ENCODE measurements at regions not wholly inside any gene's neighbourhood (a gene's known extent, or its start where the extent isn't known, plus 50 kb on each side); places are given as distances from the start of the nearest gene placed in this dataset.

- Histone ChIP-seq H3K4me3 (ENCODE audit: low read length) (no peak overlapping the region), H3K36me3 (ENCODE audit: control insufficient read depth, insufficient read depth, low read length) (no peaks in the 10 kb centered on the region), H3K27ac (ENCODE audit: low read length) (no peak overlapping the region), H3K27me3 (ENCODE audit: control insufficient read depth, insufficient read depth, low read length) (no peaks in the 10 kb centered on the region), H3K9me3 (replicated peaks; ENCODE audit: control insufficient read depth, low read depth, low read length) (no peaks in the 10 kb centered on the region), H3K4me1 (ENCODE audit: control insufficient read depth, insufficient read depth, low read length) (no peaks in the 10 kb centered on the region)
- no peak for DNase-seq
- WGBS (ENCODE audit: insufficient coverage) = no CpG with 5 or more reads among the region's 1 CpG
These were observed 115.2 kb upstream of the TMCO5A start for GRCh38 chr15:37819191-37819590.

DNA sequence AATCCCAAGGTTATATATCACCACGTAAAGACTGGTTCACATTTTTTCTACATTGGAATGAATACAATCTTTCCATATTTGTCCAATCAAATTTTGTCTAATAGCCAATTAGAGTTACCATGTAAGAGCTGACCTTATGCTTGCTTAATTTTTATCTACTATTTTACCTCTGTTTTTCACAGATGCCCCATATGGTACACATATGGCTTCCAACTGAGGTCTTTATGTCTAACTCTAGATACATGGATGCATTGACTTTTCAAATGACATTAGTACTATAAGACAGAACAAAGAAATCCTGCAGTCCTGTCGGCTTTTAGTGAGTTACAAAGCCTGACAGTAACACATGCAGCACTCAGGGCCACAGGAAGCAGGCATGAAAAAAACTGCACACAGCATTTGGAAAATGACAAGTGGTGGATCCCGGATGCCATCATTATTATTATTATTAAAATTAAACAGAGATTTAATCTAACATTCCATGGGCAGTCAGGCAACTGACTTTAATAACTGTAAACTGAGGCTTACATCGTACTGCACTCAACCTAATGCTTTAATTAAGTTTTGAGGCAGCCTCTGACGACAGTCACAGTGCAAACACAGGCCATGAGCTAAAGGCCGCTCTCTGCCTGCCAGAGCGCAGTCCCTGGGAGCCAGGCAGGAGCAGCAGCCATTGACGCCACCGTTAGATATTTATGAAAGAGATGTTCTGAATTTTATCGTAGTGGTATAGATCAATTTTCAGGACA, 113.9 kb upstream of the TMCO5A start:
- Histone ChIP-seq H3K27me3 (ENCODE audit: control insufficient read depth, insufficient read depth, low read length) (no peaks in the 10 kb centered on the region), H3K9me3 (replicated peaks; ENCODE audit: control insufficient read depth, low read depth, low read length) (no peaks in the 10 kb centered on the region), H3K27ac (ENCODE audit: low read length) (no peak overlapping the region), H3K36me3 (ENCODE audit: control insufficient read depth, insufficient read depth, low read length) (no peaks in the 10 kb centered on the region), H3K4me3 (ENCODE audit: low read length) (no peak overlapping the region), H3K4me1 (ENCODE audit: control insufficient read depth, insufficient read depth, low read length) (no peaks in the 10 kb centered on the region)
- DNase-seq = no peak
- WGBS (ENCODE audit: insufficient coverage) = 81% methylated on average over 6 of the region's 10 CpGs

DNA sequence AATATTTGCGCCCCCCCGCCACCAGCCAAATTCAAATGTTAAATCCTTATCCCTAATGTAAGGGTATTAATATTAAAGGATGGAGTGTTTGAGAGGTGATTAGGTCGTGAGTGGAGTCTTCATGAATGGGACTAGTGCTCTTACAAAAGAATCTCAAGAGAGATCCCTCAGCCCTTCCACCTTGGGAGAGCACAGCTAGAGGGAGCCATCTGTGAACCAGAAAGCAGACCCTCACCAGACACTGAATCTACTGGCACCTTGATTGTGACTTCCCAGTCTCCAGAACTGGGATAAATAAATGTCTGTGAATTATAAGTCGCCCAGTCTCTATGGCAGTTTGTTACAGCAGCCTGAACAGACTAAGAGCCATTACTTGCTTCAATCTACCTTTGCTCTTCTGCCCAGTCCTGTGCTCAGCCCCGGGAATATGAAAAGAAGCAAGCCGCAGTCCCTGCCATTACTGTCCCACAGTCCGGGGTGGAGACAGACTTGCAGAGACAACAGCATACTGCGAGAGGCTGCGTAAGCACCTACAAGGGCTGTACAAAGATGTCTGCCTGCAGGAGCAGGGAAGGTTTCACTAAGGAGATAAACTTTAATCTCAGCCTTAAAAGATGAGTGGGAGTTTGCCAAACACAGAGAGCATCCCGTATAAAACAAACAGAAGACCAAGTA, 110.7 kb upstream of the TMCO5A start:
- Histone ChIP-seq H3K27me3 (ENCODE audit: control insufficient read depth, insufficient read depth, low read length) (no peaks in the 10 kb centered on the region), H3K27ac (ENCODE audit: low read length) (no peak overlapping the region), H3K36me3 (ENCODE audit: control insufficient read depth, insufficient read depth, low read length) (no peaks in the 10 kb centered on the region), H3K4me1 (ENCODE audit: control insufficient read depth, insufficient read depth, low read length) (no peaks in the 10 kb centered on the region), H3K9me3 (replicated peaks; ENCODE audit: control insufficient read depth, low read depth, low read length) (no peaks in the 10 kb centered on the region), H3K4me3 (ENCODE audit: low read length) (no peak overlapping the region)
- DNase-seq = no peak
- 86% methylated on average over 5 of the region's 10 CpGs for WGBS (ENCODE audit: insufficient coverage)

GRCh38 chr15:37824717-37825382, 109.6 kb upstream of the TMCO5A start:
- H3K4me3 ChIP-seq (ENCODE audit: low read length) = no peak overlapping the region
- no peak for DNase-seq
- no peak overlapping the region for H3K27ac ChIP-seq (ENCODE audit: low read length)

GRCh38 chr15:37837276-37837675, 97.2 kb upstream of the TMCO5A start:
- DNase-seq = no peak
- H3K4me1 ChIP-seq (ENCODE audit: control insufficient read depth, insufficient read depth, low read length) = no peaks in the 10 kb centered on the region
- H3K27ac ChIP-seq (ENCODE audit: low read length) = no peak overlapping the region
- H3K27me3 ChIP-seq (ENCODE audit: control insufficient read depth, insufficient read depth, low read length) = no peaks in the 10 kb centered on the region
- WGBS (ENCODE audit: insufficient coverage) = no CpG with 5 or more reads among the region's 3 CpGs
- H3K36me3 ChIP-seq (ENCODE audit: control insufficient read depth, insufficient read depth, low read length) = no peaks in the 10 kb centered on the region
- no peaks in the 10 kb centered on the region for H3K9me3 ChIP-seq (replicated peaks; ENCODE audit: control insufficient read depth, low read depth, low read length)
- H3K4me3 ChIP-seq (ENCODE audit: low read length) = no peak overlapping the region

More at GRCh38 chr15:37824717-37825382, 109.6 kb upstream of the TMCO5A start:
- Histone ChIP-seq H3K4me1 (ENCODE audit: control insufficient read depth, insufficient read depth, low read length) (no peaks in the 10 kb centered on the region), H3K9me3 (replicated peaks; ENCODE audit: control insufficient read depth, low read depth, low read length) (no peaks in the 10 kb centered on the region), H3K36me3 (ENCODE audit: control insufficient read depth, insufficient read depth, low read length) (no peaks in the 10 kb centered on the region), H3K27me3 (ENCODE audit: control insufficient read depth, insufficient read depth, low read length) (no peaks in the 10 kb centered on the region)
- 46% methylated on average over 6 of the region's 6 CpGs for WGBS (ENCODE audit: insufficient coverage)

GRCh38 chr15:37847776-37848175, 86.7 kb upstream of the TMCO5A start:
- Histone ChIP-seq H3K9me3 (replicated peaks; ENCODE audit: control insufficient read depth, low read depth, low read length) (peaks cover 2% of the 10 kb centered on the region), H3K27me3 (ENCODE audit: control insufficient read depth, insufficient read depth, low read length) (no peaks in the 10 kb centered on the region), H3K4me1 (ENCODE audit: control insufficient read depth, insufficient read depth, low read length) (no peaks in the 10 kb centered on the region), H3K36me3 (ENCODE audit: control insufficient read depth, insufficient read depth, low read length) (no peaks in the 10 kb centered on the region), H3K4me3 (ENCODE audit: low read length) (no peak overlapping the region), H3K27ac (ENCODE audit: low read length) (no peak overlapping the region)
- no CpG with 5 or more reads among the region's 3 CpGs for WGBS (ENCODE audit: insufficient coverage)
- no peak for DNase-seq

GRCh38 chr15:37856109-37856508, 78.3 kb upstream of the TMCO5A start:
- no peaks in the 10 kb centered on the region for H3K4me1 ChIP-seq (ENCODE audit: control insufficient read depth, insufficient read depth, low read length)
- H3K4me3 ChIP-seq (ENCODE audit: low read length) = no peak overlapping the region
- H3K27ac ChIP-seq (ENCODE audit: low read length) = no peak overlapping the region
- DNase-seq = no peak
- H3K9me3 ChIP-seq (replicated peaks; ENCODE audit: control insufficient read depth, low read depth, low read length) = peaks cover 2% of the 10 kb centered on the region
- H3K27me3 ChIP-seq (ENCODE audit: control insufficient read depth, insufficient read depth, low read length) = no peaks in the 10 kb centered on the region
- H3K36me3 ChIP-seq (ENCODE audit: control insufficient read depth, insufficient read depth, low read length) = no peaks in the 10 kb centered on the region
- WGBS (ENCODE audit: insufficient coverage) = no CpG with 5 or more reads among the region's 5 CpGs

DNA sequence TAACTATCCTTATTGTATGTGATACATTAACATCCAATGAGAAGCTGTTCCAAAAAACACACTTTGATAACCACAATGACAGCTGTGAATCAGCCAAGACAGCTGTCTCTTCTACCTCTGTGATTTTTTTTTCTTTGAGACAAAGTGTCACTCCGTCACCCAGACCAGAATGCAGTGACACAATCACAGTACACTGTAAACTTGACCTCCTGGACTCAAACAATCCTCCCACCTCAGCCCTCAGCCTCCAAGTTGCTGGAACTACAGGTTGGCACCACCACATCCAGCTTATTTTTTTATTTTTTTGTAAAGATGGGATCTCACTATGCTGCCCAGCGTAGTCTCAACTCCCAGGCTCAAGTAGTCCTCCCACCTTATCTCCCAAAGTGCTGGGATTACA, 73.5 kb upstream of the TMCO5A start:
- H3K27me3 ChIP-seq (ENCODE audit: control insufficient read depth, insufficient read depth, low read length) = no peaks in the 10 kb centered on the region
- H3K4me3 ChIP-seq (ENCODE audit: low read length) = no peak overlapping the region
- H3K4me1 ChIP-seq (ENCODE audit: control insufficient read depth, insufficient read depth, low read length) = no peaks in the 10 kb centered on the region
- H3K27ac ChIP-seq (ENCODE audit: low read length) = no peak overlapping the region
- DNase-seq = no peak
- 90% methylated on average over 1 of the region's 2 CpGs for WGBS (ENCODE audit: insufficient coverage)
- no peaks in the 10 kb centered on the region for H3K36me3 ChIP-seq (ENCODE audit: control insufficient read depth, insufficient read depth, low read length)
- no peaks in the 10 kb centered on the region for H3K9me3 ChIP-seq (replicated peaks; ENCODE audit: control insufficient read depth, low read depth, low read length)

DNA sequence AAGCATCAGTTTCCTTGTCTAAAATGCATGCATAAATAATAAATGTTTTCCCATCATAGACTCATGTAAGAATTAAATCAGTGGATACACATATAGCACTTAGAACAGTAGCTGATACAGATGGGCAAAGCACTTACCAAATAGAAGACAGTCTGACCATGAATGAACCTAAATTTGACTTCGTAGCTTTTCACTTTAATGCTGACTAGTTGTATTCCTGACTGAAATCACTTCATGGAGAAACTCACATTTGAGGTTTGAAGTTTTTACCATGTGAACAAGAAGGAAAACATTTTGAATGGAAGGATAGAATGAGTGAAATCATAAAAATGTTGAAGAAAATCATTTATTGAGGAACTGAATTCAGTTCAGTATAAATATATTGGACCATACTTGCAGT, 68.8 kb upstream of the TMCO5A start:
- Histone ChIP-seq H3K4me3 (ENCODE audit: low read length) (no peak overlapping the region), H3K27me3 (ENCODE audit: control insufficient read depth, insufficient read depth, low read length) (no peaks in the 10 kb centered on the region), H3K4me1 (ENCODE audit: control insufficient read depth, insufficient read depth, low read length) (no peaks in the 10 kb centered on the region), H3K36me3 (ENCODE audit: control insufficient read depth, insufficient read depth, low read length) (no peaks in the 10 kb centered on the region), H3K27ac (ENCODE audit: low read length) (no peak overlapping the region), H3K9me3 (replicated peaks; ENCODE audit: control insufficient read depth, low read depth, low read length) (no peaks in the 10 kb centered on the region)
- no CpG with 5 or more reads among the region's 1 CpG for WGBS (ENCODE audit: insufficient coverage)
- no peak for DNase-seq

GRCh38 chr15:37870711-37871110, 63.7 kb upstream of the TMCO5A start:
- H3K9me3 ChIP-seq (replicated peaks; ENCODE audit: control insufficient read depth, low read depth, low read length) = no peaks in the 10 kb centered on the region
- no peak overlapping the region for H3K27ac ChIP-seq (ENCODE audit: low read length)
- no peak for DNase-seq
- H3K4me3 ChIP-seq (ENCODE audit: low read length) = no peak overlapping the region
- H3K27me3 ChIP-seq (ENCODE audit: control insufficient read depth, insufficient read depth, low read length) = no peaks in the 10 kb centered on the region
- H3K36me3 ChIP-seq (ENCODE audit: control insufficient read depth, insufficient read depth, low read length) = no peaks in the 10 kb centered on the region
- no peaks in the 10 kb centered on the region for H3K4me1 ChIP-seq (ENCODE audit: control insufficient read depth, insufficient read depth, low read length)

Data from muscle of leg (tissue), 3 donors.